Astrocyte of the cerebellum (primary cell): ENCODE measurements at regions not wholly inside any gene's neighbourhood (a gene's known extent, or its start where the extent isn't known, plus 50 kb on each side); places are given as distances from the start of the nearest gene placed in this dataset.

Experiments
- DNase-seq: peaks from one replicate; pipeline ENCODE4 v3.0.0-alpha.2; 2011; ENCODE audit warnings: low read depth
- H3K4me3 ChIP-seq: 2 replicates; pipeline ENCODE4 v1.5.1; 2011; ENCODE audit warnings: mild to moderate bottlenecking, low read depth, low read length, moderate library complexity
- in situ Hi-C: cut with HindIII; loops from 2 replicates; pipeline ENCODE4 v1.10.0; 2017; ENCODE audit warnings: low sequenced_read_pairs
- TF ChIP-seq, protein P1 (sequence below): IDR thresholded peaks from 2 replicates; pipeline ENCODE4 v1.5.1; 2012; ENCODE audit warnings: low read length, low read depth, moderate library complexity, mild to moderate bottlenecking; ENCODE audit errors: missing control alignments

DNA sequence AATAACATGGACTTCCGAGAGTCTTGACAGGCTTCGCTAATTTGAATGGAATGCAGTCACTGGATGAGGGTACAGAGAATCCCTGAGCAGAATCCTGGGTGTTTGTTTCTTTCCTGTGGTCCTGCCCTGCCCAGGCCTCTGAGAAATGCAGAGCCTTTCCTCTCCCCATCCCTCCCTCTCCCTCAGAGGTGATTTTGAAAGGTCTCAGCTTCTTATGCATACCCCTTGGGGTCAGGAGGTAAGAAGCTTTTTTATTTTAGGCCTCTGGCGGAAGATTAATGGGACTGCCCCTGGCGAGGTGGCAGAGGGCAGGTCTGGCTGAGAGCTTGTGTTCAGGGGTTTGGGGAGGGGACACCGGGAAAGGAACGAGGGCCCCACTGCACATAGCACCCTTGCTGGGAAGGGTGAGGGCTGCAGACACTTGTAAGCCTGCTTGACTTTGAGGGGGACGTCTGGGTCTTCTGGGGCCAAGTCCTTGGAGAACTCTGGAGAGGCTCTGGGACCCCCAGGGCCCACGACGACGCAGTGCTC is 116.5 kb upstream of the SLC45A1 start:
- in situ Hi-C loops = no loop called here
- TF ChIP-seq, protein P1, sequence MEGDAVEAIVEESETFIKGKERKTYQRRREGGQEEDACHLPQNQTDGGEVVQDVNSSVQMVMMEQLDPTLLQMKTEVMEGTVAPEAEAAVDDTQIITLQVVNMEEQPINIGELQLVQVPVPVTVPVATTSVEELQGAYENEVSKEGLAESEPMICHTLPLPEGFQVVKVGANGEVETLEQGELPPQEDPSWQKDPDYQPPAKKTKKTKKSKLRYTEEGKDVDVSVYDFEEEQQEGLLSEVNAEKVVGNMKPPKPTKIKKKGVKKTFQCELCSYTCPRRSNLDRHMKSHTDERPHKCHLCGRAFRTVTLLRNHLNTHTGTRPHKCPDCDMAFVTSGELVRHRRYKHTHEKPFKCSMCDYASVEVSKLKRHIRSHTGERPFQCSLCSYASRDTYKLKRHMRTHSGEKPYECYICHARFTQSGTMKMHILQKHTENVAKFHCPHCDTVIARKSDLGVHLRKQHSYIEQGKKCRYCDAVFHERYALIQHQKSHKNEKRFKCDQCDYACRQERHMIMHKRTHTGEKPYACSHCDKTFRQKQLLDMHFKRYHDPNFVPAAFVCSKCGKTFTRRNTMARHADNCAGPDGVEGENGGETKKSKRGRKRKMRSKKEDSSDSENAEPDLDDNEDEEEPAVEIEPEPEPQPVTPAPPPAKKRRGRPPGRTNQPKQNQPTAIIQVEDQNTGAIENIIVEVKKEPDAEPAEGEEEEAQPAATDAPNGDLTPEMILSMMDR = no peak

DNA sequence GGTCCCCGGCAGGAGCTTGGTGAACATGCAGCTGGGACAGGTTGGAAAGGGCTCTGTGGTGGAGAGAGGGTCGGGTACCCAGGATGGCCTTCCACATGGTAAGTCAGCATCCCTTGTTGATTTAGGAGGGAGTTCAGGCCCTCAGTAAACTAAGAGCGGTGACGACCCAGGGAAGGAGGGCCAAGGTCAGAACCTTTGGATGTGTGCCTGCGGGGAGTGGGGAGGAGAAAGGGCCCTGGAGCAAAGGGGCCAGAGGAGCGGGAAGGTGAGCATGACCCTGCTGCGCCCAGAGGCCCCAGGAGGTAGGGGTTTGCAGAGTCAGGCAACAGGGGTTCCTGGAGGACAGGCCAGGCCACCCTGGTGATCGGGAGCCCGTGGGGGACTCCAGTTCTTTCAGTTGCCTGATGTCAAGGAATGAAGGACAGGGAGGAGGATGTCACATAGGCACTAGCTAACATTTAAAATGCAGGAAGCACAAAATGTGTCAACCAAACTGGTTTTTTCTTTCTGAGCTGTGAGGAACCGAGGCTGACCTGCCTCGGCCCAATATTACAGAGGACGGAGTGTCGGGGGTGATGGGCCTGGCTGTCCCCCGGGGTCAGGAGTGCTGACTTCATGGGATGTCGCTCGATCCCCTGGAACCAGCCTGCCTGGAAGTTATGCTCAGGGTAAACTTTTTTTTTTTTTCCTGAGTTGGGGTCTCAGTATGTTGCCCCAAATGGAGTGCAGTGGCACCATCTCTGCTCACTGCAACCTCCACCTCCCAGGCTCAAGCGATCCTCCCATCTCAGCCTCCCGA is 117.4 kb upstream of the SLC45A1 start:
- in situ Hi-C loops = no loop called here
- TF ChIP-seq, protein P1 = no peak
- no peak for DNase-seq
- H3K4me3 ChIP-seq = no peak overlapping the region

More for the DNA sequence above, 116.5 kb upstream of the SLC45A1 start:
- H3K4me3 ChIP-seq = no peak overlapping the region
- no peak for DNase-seq

DNA sequence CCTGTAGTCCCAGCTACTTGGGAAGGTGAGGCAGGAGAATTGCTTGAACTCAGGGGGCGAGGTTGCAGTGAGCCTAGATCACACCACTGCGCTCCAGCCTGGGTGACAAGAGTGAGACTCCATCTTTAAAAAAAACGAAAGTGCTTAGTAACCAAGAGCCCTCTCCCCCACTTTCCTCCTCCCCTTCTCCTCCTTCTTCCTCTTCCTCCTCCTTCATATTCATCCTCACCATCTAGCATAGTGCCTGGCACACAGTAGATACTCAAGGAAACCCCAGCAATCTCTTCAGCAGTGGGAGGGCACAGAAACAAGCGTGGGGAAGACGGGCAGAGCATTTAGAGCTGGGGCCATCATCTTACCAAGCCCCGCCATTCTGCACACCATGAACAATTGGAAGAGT is 119.4 kb upstream of the SLC45A1 start:
- in situ Hi-C loops = no loop called here
- no peak overlapping the region for H3K4me3 ChIP-seq
- DNase-seq = no peak
- TF ChIP-seq, protein P1 = no peak

DNA sequence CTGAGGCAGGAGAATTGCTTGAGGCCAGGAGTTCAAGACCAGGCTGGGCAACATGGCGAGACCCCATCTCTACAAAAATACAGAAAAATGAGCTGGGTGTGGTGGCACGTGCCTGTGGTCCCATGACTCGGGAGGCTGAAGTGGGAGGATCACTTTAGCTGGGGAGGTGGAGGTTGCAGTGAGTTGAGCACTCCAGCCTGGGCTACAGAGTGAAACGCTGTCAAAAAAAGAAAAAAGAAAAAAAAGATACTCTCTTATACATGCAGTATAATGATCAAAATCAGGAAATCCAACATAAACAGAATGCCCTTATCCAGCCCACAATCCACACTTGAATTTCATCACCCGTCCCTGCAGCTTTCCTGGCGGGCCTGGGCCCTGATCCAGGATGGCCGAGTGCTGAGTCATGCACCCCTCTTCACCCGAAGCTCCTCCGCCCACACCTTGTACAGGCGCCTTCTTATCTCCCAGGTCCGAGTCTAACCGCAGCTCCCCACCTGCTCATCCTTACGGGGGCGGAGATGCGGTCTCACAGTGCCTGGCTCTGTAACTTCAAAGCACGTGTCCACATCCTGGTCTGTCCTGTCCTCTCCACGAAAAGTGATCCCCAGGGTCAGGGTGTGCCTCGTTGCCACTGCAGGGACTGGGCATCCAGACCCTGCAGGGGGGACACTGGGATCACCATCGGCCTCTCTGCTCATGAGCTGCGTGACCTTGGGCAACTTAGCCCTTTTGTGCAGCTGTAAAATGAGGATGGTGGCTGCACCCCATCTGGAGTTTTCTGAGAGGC is 120.2 kb upstream of the SLC45A1 start:
- no peak overlapping the region for H3K4me3 ChIP-seq
- TF ChIP-seq, protein P1 = no peak
- peak; percentile 76 for DNase-seq
- in situ Hi-C loops = no loop called here

DNA sequence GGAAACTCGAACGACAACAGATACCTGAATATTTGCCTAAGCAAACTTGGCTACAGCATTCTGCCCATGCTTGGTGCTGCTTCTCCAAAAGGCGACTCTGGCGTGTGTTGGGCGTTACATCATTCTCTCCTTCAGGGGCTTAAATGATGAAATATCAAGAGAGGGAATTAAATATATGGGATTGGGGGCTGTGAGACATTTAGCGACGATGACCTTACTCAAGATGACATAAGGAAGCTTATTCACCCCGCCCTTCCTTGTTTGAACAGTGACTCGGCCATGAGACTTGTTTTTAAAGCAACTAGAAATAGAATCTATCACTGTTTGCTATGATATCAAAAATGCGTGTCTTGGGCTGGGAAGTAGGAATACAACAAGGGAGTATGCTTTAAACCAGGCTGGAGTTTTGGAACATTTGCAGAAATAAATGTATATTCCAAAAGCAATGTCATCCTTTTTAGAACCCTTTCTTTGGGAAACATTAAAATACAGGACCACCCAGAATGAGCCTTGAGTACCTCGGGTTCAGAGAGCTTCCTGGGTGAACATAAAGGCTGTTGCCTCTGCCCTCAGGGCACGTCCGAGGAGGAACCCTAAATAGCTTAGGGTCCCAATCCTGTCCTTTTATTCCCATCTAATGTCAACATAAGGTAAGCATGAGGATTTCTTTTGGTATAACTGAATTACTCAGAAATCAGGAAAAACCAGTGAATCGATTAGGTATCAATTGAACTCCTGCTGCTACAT is 123.3 kb upstream of the SLC45A1 start:
- in situ Hi-C loops = no loop called here
- TF ChIP-seq, protein P1 = no peak
- H3K4me3 ChIP-seq = no peak overlapping the region
- DNase-seq = no peak

DNA sequence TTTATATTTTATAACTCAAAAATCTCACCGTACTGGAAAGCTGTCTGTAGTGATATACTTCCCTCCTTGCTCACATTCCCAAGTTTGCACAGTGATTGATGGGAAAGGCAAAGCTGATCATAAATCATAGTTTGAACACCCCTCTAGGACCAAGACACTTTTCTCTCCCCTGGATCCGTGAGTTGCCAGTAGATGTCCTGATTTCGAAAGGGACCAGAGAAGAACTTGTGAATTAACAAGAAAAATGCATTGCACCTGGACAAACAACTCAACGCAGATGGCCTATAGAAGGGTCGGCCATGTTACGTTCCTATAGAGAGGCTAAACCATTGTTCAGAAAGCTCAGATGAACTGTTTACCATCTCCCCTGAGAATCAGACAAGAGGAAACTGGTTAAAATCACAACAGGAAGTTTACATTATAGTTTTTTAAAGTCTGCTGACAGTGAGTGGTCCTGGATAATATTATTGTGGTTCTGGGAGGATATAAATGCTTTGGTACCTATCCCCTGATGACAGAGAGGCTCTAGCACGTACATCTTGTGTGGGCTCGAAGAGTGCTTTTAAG is 124.0 kb upstream of the SLC45A1 start:
- in situ Hi-C loops = no loop called here
- DNase-seq = no peak
- TF ChIP-seq, protein P1 = no peak
- H3K4me3 ChIP-seq = no peak overlapping the region
